IPS-18a (cell line): ENCODE measurements at regions not wholly inside any gene's neighbourhood (a gene's known extent, or its start where the extent isn't known, plus 50 kb on each side); places are given as distances from the start of the nearest gene placed in this dataset.
"Not testable (repeated sequence)": the region's sequence is repeated elsewhere in the genome, so short reads cannot be mapped to it uniquely, and the experiment has no call there.

Experiments
- H3K27ac ChIP-seq: one replicate; pipeline ENCODE4 v1.5.1; 2013; ENCODE audit warnings: low read length
- H3K27me3 ChIP-seq: one replicate; pipeline ENCODE4 v1.6.1; 2013; ENCODE audit warnings: mild to moderate bottlenecking, low read length; ENCODE audit not compliant: control insufficient read depth, insufficient read depth
- H3K36me3 ChIP-seq: one replicate; pipeline ENCODE4 v1.6.1; 2013; ENCODE audit warnings: low read depth, low read length; ENCODE audit not compliant: control insufficient read depth
- H3K4me1 ChIP-seq: one replicate; pipeline ENCODE4 v1.6.1; 2013; ENCODE audit warnings: low read depth, low read length; ENCODE audit not compliant: control insufficient read depth
- H3K4me3 ChIP-seq: one replicate; pipeline ENCODE4 v1.5.1; 2013; ENCODE audit warnings: low read length
- H3K9ac ChIP-seq: one replicate; pipeline ENCODE4 v1.6.1; 2013; ENCODE audit warnings: mild to moderate bottlenecking, low read length, moderate library complexity
- H3K9me3 ChIP-seq: one replicate; pipeline ENCODE4 v1.6.1; 2013; ENCODE audit warnings: low read depth, low read length; ENCODE audit not compliant: control insufficient read depth

DNA sequence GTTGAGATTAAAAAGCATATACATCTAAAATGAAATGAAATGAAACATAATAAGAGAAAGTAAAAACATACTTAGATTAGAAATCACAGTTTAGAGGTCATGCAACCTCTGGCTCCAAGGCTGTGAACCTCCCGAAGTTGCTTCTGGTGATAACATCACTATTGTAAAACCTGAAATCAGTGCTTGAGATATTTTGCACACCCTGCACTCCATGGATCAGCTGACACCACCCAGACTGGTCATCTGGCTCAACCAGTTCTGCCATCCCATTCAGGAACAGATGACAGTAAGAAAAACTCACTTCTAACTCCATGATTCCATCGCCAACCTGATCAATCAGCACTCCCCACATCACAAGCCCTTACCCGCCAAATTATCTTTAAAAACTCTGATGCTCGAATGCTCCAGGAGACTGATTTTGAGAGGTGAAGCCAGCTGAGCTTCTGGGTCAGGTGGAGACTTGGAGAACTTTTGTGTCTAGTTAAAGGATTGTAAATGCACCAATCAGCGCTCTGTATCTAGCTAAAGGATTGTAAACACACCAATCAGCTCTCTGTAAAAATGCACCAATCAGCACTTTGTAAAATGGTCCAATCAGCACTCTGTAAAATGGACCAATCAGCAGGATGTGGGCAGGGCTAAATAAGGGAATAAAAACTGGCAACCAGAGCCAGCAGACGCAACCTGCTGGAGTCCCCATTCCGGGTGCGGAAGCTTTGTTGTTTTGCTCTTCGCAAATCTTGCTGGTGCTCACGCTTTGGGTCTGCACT is 162.6 kb upstream of the MAGI2 start:
- no peaks in the 10 kb centered on the region for H3K36me3 ChIP-seq
- no peaks in the 10 kb centered on the region for H3K4me1 ChIP-seq
- no peak overlapping the region for H3K27ac ChIP-seq
- no peak overlapping the region for H3K4me3 ChIP-seq
- no peaks in the 10 kb centered on the region for H3K9me3 ChIP-seq
- no peak overlapping the region for H3K9ac ChIP-seq
- no peaks in the 10 kb centered on the region for H3K27me3 ChIP-seq

DNA sequence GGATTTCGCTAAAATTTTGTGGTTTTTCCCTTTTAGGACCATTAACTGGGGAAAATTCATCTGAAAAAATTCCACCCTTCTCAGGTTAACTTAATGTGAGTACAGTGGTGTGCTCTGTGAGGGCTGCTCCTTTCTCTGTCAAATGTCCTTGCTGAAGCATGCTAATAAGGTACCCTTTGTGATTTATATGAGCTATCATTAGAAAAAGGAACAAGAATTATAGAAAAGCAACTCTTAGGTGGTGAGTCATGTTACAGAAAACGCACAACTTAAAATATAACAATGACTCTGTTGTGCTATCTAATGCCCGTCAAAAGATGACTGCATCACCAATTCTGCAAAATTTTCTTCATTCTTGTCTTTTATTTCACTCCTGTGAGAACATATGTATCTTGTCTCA is 162.0 kb upstream of the MAGI2 start:
- Histone ChIP-seq H3K27me3 (no peaks in the 10 kb centered on the region), H3K9ac (no peak overlapping the region), H3K9me3 (no peaks in the 10 kb centered on the region), H3K4me3 (no peak overlapping the region), H3K27ac (no peak overlapping the region), H3K36me3 (no peaks in the 10 kb centered on the region), H3K4me1 (no peaks in the 10 kb centered on the region)

DNA sequence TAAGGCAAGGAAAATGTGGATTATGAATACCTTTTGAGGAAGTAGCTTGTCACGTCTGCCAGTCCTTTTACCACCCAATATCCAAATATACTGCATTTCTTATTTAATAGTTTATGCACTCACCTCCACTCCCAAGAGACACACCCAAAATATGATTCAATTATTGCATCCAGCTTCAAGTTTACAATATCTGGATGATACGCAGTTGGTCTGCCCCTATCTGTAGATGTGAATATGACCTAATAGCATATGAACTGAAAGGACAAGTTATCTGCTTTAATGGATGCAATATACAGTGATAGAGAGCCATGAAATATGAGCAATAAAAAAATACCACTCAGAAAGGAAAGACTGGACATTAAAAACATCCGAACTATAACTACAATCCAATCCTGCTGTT is 159.4 kb upstream of the MAGI2 start:
- no peak overlapping the region for H3K4me3 ChIP-seq
- no peaks in the 10 kb centered on the region for H3K9me3 ChIP-seq
- H3K9ac ChIP-seq = no peak overlapping the region
- no peaks in the 10 kb centered on the region for H3K36me3 ChIP-seq
- H3K27me3 ChIP-seq = no peaks in the 10 kb centered on the region
- H3K4me1 ChIP-seq = no peaks in the 10 kb centered on the region
- no peak overlapping the region for H3K27ac ChIP-seq

DNA sequence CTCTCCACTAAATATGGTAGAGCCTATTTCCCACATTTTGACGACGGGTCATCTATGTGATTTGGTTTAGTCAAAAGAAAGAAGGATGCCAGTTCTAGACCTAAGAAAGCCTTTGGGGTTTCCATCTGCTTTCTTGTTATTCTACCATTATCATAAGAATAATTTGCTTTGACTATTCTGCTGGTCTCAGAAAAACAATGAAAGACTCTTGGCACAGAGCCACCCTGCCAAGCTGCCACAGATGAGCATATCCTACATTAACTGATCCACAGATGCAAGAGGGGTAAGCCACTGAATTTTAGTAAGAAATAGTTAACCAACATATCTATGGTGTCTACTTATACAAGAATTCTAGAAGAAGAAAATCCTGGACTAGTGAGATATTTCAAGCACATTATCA is 158.6 kb upstream of the MAGI2 start:
- Histone ChIP-seq H3K4me3 (no peak overlapping the region), H3K27ac (no peak overlapping the region), H3K9ac (no peak overlapping the region), H3K27me3 (no peaks in the 10 kb centered on the region), H3K36me3 (no peaks in the 10 kb centered on the region), H3K9me3 (no peaks in the 10 kb centered on the region), H3K4me1 (no peaks in the 10 kb centered on the region)

DNA sequence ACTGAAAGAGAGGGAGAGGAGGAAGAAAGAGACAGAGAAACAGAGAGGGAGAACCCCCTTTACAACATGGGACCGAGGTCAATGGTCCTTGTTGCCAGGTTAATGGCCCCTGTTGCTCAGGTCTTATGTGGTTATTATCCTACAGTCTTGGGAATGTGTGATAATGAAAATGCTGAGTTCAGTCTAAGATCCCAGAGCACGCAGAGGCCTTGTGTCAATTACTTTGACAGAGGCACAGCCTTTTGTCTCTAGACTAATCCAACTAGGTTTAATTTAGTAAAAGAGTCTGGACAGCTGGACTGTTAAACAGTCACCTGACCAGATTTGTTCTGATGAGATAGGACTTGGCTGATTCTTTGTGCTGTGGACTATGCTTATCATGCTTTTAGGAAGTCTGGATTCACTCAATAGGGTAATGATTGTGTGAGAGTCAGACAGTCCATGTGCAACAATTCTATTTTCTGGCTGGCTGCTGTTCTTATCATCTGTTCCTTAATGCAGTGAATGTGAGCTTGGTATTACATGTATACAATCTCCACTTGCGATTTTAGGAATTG is 157.4 kb upstream of the MAGI2 start:
- H3K9ac ChIP-seq = no peak overlapping the region

DNA sequence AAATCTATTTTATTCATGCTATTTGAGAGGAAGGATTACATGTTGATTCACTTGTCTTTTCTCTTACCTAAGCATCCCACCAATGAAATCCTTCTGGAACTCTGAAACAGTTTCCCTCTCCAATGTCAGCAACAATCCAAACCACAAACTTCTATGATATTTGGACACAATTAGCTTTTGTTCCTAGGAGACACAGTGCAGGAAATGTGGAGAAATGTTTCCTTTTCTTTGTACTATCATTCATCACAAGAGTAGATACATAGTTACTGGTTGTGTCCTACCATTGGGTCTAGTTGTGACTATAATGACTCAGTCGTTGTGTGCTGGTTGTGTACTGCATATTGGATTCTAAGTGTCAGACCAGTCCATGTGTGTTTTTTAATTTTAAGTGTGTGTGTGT is 156.8 kb upstream of the MAGI2 start:
- Histone ChIP-seq H3K27me3 (no peaks in the 10 kb centered on the region), H3K27ac (no peak overlapping the region), H3K4me1 (no peaks in the 10 kb centered on the region), H3K9me3 (no peaks in the 10 kb centered on the region), H3K36me3 (no peaks in the 10 kb centered on the region), H3K4me3 (no peak overlapping the region), H3K9ac (no peak overlapping the region)

More for the DNA sequence above, 157.4 kb upstream of the MAGI2 start:
- Histone ChIP-seq H3K27ac (no peak overlapping the region), H3K9me3 (no peaks in the 10 kb centered on the region), H3K36me3 (no peaks in the 10 kb centered on the region), H3K4me1 (no peaks in the 10 kb centered on the region), H3K4me3 (no peak overlapping the region), H3K27me3 (no peaks in the 10 kb centered on the region)

DNA sequence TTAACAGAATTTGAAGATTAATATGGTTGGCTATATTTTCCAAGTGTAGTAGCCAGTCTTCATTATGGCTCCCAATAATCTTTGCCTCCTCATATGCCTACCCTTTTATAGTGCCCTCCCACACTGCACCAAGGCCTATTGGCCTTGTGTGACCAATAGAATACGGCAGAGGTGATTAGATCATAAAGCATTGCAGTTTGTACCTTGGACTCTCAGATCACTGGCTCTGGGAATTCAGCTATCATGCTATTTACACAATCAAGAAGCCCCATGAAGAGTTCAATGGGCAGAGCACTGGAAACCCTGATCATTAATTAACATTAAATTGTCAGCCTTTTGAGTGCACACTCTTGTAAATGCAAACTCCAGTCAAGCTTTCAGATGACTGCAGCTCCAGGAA is 154.5 kb upstream of the MAGI2 start:
- H3K27ac ChIP-seq = no peak overlapping the region
- no peaks in the 10 kb centered on the region for H3K36me3 ChIP-seq
- no peaks in the 10 kb centered on the region for H3K4me1 ChIP-seq
- no peak overlapping the region for H3K4me3 ChIP-seq
- no peaks in the 10 kb centered on the region for H3K9me3 ChIP-seq
- no peaks in the 10 kb centered on the region for H3K27me3 ChIP-seq
- no peak overlapping the region for H3K9ac ChIP-seq

DNA sequence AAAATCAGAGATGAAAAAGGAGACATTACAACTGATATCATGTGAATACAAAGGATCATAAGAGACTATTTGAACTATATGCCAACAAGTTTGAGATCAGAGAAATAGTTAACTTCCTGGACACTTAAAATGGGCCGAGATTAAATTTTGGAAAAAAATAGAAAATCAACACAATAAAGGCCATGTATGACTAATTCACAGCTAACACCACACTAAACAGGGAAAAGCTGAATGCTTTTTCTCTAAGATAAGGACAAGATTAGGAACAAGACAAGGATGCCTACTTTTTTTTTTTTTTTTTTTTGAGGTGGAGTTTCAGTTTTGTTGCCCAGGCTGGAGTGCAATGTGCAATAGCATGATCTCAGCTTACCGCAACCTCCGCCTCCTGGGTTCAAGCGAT is 151.4 kb upstream of the MAGI2 start:
- Histone ChIP-seq H3K27ac (no peak overlapping the region), H3K9me3 (no peaks in the 10 kb centered on the region), H3K4me1 (no peaks in the 10 kb centered on the region), H3K27me3 (no peaks in the 10 kb centered on the region), H3K36me3 (no peaks in the 10 kb centered on the region), H3K9ac (no peak overlapping the region), H3K4me3 (no peak overlapping the region)

DNA sequence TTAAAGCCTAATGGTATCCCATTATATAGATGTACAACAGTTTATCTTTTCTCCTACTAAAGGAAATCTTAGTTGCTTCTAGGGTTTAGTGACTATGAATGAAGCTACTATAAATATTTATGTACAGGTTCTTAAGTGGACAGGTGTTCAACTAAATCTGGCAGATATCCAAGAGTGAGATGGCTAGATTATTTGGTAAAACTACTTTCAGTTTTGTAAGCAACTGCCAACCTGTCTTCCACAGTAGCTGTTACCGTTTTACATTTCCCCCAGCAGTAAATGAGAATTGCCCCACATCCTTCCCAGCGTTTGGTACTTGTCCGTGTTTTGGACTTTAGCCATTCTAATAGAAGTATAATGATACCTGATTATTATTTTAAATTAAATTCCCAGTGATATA is 144.9 kb upstream of the MAGI2 start:
- Histone ChIP-seq H3K9ac (no peak overlapping the region), H3K27me3 (no peaks in the 10 kb centered on the region), H3K36me3 (no peaks in the 10 kb centered on the region), H3K4me3 (no peak overlapping the region), H3K9me3 (no peaks in the 10 kb centered on the region), H3K27ac (no peak overlapping the region), H3K4me1 (no peaks in the 10 kb centered on the region)

DNA sequence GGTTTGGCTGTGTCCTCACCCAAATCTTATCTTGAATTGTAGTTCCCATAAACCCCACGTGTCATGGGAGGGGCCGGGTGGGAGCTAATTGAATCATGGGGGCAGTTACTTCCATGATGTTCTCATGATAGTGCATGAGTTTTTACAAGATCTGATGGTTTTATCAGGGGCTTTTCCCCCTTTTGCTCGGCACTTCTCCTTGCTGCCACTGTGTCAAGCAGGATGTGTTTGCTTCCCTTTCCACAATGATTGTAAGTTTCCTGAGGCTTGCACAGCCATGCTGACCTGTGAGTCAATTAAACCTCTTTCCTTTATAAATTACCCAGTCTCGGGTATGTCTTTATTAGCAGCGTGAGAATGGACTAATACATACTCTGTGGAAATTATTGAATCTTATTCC is 141.2 kb upstream of the MAGI2 start:
- H3K9ac ChIP-seq, H3K27ac ChIP-seq, H3K4me1 ChIP-seq, H3K36me3 ChIP-seq, H3K9me3 ChIP-seq, H3K27me3 ChIP-seq, H3K4me3 ChIP-seq: not testable (repeated sequence)

DNA sequence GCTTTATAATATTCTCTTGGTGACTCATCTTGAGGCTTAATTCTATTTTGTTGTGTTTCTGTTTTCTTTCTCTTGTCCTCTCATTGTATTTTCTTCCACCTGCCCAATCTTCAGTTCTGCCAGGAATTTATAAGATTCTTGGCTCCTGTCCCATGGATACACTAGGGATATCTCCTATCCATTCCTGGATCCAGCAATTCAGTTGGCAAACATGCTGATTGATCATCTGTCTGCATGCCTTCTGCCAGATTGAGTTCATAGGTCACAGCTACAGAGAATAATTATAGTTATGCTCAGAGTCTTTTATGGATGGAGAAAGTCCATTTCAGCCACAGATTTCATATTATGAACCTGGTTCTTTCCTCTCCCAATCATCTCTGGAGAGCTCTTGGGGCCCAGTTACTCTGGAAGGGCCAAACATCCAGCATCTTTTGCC is 140.4 kb upstream of the MAGI2 start:
- Histone ChIP-seq H3K9me3 (no peaks in the 10 kb centered on the region), H3K4me1 (no peaks in the 10 kb centered on the region), H3K4me3 (no peak overlapping the region), H3K9ac (no peak overlapping the region), H3K27ac (no peak overlapping the region), H3K27me3 (no peaks in the 10 kb centered on the region), H3K36me3 (no peaks in the 10 kb centered on the region)

DNA sequence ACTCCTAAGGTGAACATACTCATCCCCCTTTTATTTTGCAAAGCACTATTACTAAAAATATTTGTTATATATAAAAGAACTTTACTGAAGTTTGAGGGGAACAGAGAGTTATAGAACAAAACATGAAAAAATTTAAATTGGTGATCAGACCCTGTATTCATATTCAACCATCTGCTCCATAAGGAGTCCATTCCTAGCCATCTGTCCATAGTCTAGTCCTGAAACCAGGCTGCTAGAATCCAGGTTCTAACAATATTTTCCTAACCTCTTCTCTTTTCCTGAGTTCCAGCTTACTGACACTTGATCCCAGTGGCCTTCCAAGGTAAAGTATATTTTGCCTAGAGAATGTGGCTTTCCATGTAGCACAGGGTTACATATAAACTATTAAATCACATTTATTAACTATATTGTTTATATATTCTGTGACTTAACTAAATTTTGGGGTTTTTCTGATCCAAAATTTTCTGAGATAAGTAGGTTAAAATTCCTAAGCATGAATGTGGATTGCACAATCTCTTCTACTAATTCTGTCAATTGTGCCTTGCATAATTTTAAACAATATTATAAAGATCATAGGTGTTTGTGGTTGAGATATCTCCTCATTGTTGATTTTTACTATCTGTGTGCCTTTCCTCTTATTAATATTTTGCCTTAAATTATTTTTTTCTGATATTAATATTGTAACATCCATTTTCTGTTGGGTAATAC is 137.6 kb upstream of the MAGI2 start:
- Histone ChIP-seq H3K4me1 (no peaks in the 10 kb centered on the region), H3K4me3 (no peak overlapping the region), H3K27me3 (no peaks in the 10 kb centered on the region), H3K9me3 (no peaks in the 10 kb centered on the region), H3K27ac (no peak overlapping the region), H3K36me3 (no peaks in the 10 kb centered on the region), H3K9ac (no peak overlapping the region)
